A673 (cell line): ENCODE measurements at regions not wholly inside any gene's neighbourhood (a gene's known extent, or its start where the extent isn't known, plus 50 kb on each side); places are given as distances from the start of the nearest gene placed in this dataset.

Experiments
- EZH2 ChIP-seq: fragments of 200-600 bp; sonication (generic); IDR thresholded peaks from 2 replicates; pipeline ENCODE4 v1.6.1; 2017; ENCODE audit warnings: borderline replicate concordance, low read depth, mild to moderate bottlenecking, mixed read lengths, antibody characterized with exemption, low read length; ENCODE audit not compliant: poor library complexity, severe bottlenecking
- TF ChIP-seq, protein P1 (sequence below): fragments of 300-800, 200-600 bp; sonication (generic); conservative IDR thresholded peaks from 2 replicates; pipeline ENCODE4 v1.5.1; 2017; ENCODE audit warnings: low read depth, mild to moderate bottlenecking, antibody characterized with exemption, low read length, moderate library complexity, mixed read lengths

DNA sequence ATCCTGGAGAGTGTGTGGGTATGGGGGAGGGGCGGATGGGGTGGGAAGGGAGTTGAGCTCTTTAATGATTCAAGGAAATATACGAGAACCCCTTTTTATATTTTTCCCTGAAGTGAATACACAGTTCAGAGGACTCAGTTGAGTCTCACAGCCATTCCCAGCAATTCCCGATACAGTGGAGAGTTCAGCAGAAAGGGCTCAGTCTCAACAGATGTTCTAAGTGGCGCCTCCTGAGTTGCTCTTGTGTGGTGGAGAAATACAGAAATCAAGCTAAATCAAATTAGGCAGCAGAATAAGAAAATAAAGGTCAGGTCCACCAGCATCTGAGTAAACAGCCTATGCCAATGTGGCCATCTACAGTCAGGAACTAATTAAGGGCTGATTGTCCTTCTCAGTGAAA is 372.1 kb downstream of the NR2F2 start:
- TF ChIP-seq, protein P1, sequence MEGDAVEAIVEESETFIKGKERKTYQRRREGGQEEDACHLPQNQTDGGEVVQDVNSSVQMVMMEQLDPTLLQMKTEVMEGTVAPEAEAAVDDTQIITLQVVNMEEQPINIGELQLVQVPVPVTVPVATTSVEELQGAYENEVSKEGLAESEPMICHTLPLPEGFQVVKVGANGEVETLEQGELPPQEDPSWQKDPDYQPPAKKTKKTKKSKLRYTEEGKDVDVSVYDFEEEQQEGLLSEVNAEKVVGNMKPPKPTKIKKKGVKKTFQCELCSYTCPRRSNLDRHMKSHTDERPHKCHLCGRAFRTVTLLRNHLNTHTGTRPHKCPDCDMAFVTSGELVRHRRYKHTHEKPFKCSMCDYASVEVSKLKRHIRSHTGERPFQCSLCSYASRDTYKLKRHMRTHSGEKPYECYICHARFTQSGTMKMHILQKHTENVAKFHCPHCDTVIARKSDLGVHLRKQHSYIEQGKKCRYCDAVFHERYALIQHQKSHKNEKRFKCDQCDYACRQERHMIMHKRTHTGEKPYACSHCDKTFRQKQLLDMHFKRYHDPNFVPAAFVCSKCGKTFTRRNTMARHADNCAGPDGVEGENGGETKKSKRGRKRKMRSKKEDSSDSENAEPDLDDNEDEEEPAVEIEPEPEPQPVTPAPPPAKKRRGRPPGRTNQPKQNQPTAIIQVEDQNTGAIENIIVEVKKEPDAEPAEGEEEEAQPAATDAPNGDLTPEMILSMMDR = no peak
- TF ChIP-seq EZH2 = no peak
